ENCODE measurements at regions not wholly inside any gene's neighbourhood (a gene's known extent, or its start where the extent isn't known, plus 50 kb on each side); places are given as distances from the start of the nearest gene placed in this dataset.

- TF ChIP-seq, protein P1, sequence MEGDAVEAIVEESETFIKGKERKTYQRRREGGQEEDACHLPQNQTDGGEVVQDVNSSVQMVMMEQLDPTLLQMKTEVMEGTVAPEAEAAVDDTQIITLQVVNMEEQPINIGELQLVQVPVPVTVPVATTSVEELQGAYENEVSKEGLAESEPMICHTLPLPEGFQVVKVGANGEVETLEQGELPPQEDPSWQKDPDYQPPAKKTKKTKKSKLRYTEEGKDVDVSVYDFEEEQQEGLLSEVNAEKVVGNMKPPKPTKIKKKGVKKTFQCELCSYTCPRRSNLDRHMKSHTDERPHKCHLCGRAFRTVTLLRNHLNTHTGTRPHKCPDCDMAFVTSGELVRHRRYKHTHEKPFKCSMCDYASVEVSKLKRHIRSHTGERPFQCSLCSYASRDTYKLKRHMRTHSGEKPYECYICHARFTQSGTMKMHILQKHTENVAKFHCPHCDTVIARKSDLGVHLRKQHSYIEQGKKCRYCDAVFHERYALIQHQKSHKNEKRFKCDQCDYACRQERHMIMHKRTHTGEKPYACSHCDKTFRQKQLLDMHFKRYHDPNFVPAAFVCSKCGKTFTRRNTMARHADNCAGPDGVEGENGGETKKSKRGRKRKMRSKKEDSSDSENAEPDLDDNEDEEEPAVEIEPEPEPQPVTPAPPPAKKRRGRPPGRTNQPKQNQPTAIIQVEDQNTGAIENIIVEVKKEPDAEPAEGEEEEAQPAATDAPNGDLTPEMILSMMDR (IDR thresholded peaks at IDR 0.05): no peak
- TF ChIP-seq POLR2A (IDR thresholded peaks at IDR 0.05): no peak
These were observed 900.7 kb downstream of the UQCRFS1 start for GRCh38 chr19:28312269-28312668.

Measured in heart left ventricle (tissue), 13 donors.